DMS 273 (cell line): ENCODE measurements at regions not wholly inside any gene's neighbourhood (a gene's known extent, or its start where the extent isn't known, plus 50 kb on each side); places are given as distances from the start of the nearest gene placed in this dataset.
"Not testable (repeated sequence)": the region's sequence is repeated elsewhere in the genome, so short reads cannot be mapped to it uniquely, and the experiment has no call there.

Source experiments
- DNase-seq: peaks from one replicate; lab custom pipeline; 2025; ENCODE audit not compliant: unreplicated experiment; lab: John Stamatoyannopoulos, UW

DNA sequence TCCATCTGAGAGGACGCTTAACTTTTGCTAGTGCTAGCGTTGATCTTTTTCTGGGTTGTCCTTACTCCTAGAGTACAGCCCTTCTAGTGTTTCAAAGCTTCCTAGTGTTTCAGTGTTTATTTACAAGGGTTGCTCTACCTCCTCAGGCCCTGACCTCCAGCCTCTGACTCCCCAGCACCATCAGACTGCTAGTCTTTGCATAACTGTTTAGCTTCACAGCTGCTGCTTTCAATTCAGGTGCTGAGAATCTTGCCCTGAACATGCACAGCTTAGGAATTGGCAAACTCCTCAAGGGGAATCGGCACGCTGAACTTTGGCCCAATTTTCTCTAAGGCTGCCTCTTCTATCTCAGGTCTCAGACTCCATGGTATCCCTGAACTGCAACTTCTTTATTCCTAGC, 52.9 kb downstream of the OR52B4 start:
- not testable (repeated sequence) for DNase-seq

- DNase-seq, result not testable (repeated sequence)
Observed at GRCh38 chr11:4277225-4277624, 91.0 kb downstream of the OR52B4 start.

DNA sequence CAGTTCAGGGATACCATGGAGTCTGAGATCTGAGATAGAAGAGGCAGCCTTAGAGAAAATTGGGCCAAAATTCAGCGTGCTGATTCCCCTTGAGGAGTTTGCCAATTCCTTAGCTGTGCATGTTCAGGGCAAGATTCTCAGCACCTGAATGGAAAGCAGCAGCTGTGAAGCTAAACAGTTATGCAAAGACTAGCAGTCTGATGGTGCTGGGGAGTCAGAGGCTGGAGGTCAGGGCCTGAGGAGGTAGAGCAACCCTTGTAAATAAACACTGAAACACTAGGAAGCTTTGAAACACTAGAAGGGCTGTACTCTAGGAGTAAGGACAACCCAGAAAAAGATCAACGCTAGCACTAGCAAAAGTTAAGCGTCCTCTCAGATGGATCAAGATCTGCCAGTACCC, 117.1 kb downstream of the OR52B4 start:
- not testable (repeated sequence) for DNase-seq

GRCh38 chr11:4249475-4249874, 118.7 kb downstream of the OR52B4 start:
- not testable (repeated sequence) for DNase-seq

- DNase-seq, result not testable (repeated sequence)
Observed at GRCh38 chr11:4237771-4238170, 130.4 kb downstream of the OR52B4 start.

GRCh38 chr11:4218857-4219256, 124.3 kb downstream of the RRM1 start:
- DNase-seq, result not testable (repeated sequence)

DNA sequence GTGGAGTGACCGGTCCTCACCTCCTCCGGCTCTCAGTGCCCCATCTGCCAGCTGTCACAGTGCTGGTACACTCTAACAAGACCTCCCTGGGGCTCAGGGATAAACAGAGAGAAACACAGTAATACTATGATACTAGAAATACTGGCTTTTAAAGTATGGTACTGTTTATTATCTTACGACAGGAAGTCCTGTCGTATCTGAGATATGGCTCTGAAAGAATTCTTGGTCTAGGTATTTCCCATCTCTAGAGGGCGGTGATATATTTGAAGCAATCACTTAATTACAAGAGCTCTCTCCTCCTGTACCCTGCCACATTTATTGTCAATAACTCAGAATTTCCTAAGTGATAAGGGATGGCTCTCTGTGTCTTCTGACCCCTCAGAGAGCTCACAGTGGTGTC, 119.1 kb downstream of the RRM1 start:
- DNase-seq, result no peak

GRCh38 chr11:4211991-4212390, 117.4 kb downstream of the RRM1 start:
- no peak for DNase-seq

DNA sequence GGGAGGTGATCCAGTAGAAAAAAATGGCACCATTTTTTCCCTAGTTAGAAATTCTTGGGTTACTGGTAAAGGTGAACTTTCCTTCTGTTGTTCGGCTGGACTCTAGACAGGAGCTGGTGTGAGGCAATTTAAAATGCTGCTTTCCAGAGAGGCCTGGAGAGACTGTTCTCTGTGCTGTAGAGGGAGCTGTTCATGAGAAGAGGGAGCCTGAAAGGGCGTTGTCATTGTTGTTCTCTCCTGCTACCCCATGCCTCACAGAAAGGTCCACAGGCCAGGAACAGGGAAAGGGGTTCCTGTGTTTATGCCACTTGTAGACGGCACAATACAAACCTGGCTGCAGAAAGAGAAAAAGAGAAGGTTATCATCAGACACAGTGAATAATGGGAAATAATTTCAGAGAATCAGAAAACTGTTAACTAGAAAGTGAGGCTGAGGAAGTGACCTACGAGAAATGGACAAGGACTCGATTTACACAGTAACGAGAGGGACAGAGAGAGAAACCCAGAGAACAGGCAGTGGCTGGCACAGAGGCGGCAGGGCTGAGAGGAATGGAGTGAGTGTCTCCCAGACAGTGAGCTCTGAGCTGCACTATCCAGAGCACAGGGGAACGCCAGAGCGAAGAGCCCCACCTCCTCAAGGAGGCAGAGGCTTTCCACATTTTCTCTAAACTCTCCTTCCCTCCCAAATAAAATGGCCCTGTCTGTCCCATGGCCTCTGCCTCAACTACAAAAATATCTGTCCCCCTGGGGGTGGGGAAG, 109.2 kb downstream of the RRM1 start:
- no peak for DNase-seq

GRCh38 chr11:4202749-4203148, 108.2 kb downstream of the RRM1 start:
- no peak for DNase-seq

DNA sequence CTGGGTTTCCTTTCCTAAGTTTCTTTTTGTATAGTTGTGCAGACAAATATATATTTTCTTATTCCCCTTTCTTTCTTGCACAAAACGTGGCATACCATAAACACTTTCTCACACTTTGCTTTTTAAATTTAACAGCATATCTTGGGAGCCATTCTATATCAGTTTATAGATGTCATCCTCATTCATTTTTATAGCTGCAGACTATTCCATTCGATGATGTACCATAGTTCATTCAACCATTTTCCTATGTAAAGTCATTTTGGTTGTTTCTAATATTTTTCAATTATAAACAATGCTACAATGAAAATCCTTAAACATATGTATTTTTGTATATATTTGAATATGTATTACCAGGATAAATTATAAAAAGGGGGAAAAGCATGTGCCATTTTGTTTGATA, 102.5 kb downstream of the RRM1 start:
- DNase-seq, result no peak

DNA sequence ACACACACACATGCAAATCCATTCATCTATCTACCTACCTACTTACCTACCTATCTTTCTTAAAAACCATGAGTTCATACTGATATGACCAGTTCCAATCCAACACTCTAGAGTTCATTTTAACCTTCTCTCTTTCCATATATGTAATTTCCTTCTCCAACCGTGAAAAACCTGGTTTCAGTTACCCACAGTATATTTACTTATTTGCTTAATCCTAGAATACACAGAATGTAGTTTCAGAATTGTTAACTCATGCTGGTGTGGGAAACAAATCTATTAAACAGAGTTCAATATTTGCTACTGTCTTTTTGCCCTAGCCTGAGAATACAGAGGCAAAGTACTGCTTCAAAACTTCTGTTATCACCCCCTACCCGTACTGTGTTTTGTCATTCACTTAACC, 101.3 kb downstream of the RRM1 start:
- DNase-seq, result no peak

DNA sequence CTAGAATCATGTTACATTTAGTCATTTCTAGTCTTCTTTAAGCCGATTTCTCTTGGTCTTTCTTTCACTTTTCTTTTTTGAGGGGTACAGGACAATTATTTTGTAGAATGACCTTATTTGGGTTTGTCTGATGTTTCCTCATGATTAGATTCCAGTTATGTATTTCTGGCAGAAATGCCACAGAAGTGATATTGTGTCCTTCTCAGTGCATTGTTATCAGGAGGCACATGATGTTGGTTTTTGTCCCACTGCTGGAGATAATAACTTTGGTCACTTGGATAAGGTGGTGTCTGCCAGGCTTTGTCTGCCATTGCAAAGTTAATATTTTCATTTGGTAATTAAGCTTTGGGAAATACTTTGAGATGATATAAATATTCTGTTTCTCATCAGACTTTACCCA, 100.3 kb downstream of the RRM1 start:
- DNase-seq, result no peak

- peak; percentile 4 for DNase-seq
Observed at GRCh38 chr11:4191031-4191571, 96.5 kb downstream of the RRM1 start.

DNA sequence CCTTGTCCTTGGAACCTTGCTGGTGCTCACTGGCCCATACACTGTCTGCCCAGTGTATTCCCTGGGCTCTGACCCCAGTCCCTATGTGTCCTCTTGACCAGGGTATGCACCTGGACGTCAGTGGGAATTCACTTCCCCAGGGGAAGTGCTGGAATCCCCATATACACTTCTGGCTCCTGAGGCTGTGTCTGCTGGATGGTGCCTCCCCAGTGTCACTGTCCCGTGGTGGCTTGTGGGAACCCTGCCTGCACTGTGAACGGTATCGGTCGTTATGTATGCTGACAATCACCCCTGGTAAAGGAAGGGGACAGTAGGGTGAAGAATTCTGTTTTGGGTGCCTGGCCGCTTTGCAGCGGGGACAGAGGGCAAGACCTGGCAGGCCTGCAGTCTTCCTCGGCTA, 95.9 kb downstream of the RRM1 start:
- DNase-seq, result no peak

- DNase-seq, result no peak
Observed at GRCh38 chr11:4190098-4190497, 95.5 kb downstream of the RRM1 start.
